HepG2 (cell line): ENCODE measurements at regions not wholly inside any gene's neighbourhood (a gene's known extent, or its start where the extent isn't known, plus 50 kb on each side); places are given as distances from the start of the nearest gene placed in this dataset.

Experiments used
- ELF1 ChIP-seq: sonication (generic); formaldehyde crosslinking; IDR thresholded peaks from 2 replicates; pipeline ENCODE4 v1.4.0; 2020; ENCODE audit warnings: missing genetic modification reagents
- KDM5B ChIP-seq: sonication (generic); formaldehyde crosslinking; IDR thresholded peaks from 2 replicates; pipeline ENCODE4 v1.4.0; 2020; ENCODE audit warnings: missing genetic modification reagents, mild to moderate bottlenecking, borderline replicate concordance
- NONO ChIP-seq, 2 experiments: fragments of 450-650 bp in 1 of 2; sonication (generic) in 1 of 2; formaldehyde crosslinking in 1 of 2; IDR thresholded peaks in 1 of 2; conservative IDR thresholded peaks in 1 of 2; 2 replicates each; pipeline versions ENCODE4 v1.6.1 to v1.8.0; 2017 to 2022; ENCODE audit warnings: mild to moderate bottlenecking in 1 of 2, missing genetic modification reagents in 1 of 2, moderate library complexity in 1 of 2
- RBFOX2 ChIP-seq: fragments of 200-400 bp; formaldehyde crosslinking; IDR thresholded peaks from 2 replicates; pipeline ENCODE4 v1.6.1; 2017; ENCODE audit warnings: low read depth, mild to moderate bottlenecking, low read length
- SIN3A ChIP-seq: IDR thresholded peaks from 2 replicates; pipeline ENCODE4 v1.6.1; 2011; ENCODE audit warnings: low read depth, mild to moderate bottlenecking, control low read depth, low read length, borderline replicate concordance
- TAF15 ChIP-seq: fragments of 200-400 bp; formaldehyde crosslinking; IDR thresholded peaks from one replicate; pipeline ENCODE4 v1.6.1; 2018; ENCODE audit warnings: mild to moderate bottlenecking, low read depth, low read length; ENCODE audit not compliant: poor library complexity, severe bottlenecking
- ZFX ChIP-seq: sonication (generic); formaldehyde crosslinking; IDR thresholded peaks from 2 replicates; pipeline ENCODE4 v1.4.0; 2020; ENCODE audit warnings: mild to moderate bottlenecking, low read depth, missing genetic modification reagents, moderate library complexity
- ZNF10 ChIP-seq: sonication (generic); formaldehyde crosslinking; IDR thresholded peaks from 2 replicates; pipeline ENCODE4 v1.4.0; 2020; ENCODE audit warnings: mild to moderate bottlenecking, low read depth, missing genetic modification reagents, borderline replicate concordance
- TF ChIP-seq, protein P1 (sequence below): sonication (generic); formaldehyde crosslinking; IDR thresholded peaks from 2 replicates; pipeline ENCODE4 v1.5.0; 2020; ENCODE audit warnings: mild to moderate bottlenecking, missing genetic modification reagents, moderate library complexity
- TF ChIP-seq, protein P2 (sequence below): IDR thresholded peaks from 2 replicates; pipeline ENCODE4 v1.6.1; 2016; ENCODE audit warnings: control low read depth

GRCh38 chr6:96723362-96723761, 113.9 kb downstream of the GPR63 start:
- TF ChIP-seq TAF15 (no peak), NONO (IDR thresholded peaks at IDR 0.05) (no peak), NONO (CRISPR knock-in tag; conservative IDR thresholded peaks at IDR 0.05) (no peak), ZNF10 (no peak), ZFX (CRISPR knock-in tag) (no peak), ELF1 (no peak), RBFOX2 (no peak), SIN3A (no peak), KDM5B (CRISPR knock-in tag) (no peak)
- TF ChIP-seq, protein P1, sequence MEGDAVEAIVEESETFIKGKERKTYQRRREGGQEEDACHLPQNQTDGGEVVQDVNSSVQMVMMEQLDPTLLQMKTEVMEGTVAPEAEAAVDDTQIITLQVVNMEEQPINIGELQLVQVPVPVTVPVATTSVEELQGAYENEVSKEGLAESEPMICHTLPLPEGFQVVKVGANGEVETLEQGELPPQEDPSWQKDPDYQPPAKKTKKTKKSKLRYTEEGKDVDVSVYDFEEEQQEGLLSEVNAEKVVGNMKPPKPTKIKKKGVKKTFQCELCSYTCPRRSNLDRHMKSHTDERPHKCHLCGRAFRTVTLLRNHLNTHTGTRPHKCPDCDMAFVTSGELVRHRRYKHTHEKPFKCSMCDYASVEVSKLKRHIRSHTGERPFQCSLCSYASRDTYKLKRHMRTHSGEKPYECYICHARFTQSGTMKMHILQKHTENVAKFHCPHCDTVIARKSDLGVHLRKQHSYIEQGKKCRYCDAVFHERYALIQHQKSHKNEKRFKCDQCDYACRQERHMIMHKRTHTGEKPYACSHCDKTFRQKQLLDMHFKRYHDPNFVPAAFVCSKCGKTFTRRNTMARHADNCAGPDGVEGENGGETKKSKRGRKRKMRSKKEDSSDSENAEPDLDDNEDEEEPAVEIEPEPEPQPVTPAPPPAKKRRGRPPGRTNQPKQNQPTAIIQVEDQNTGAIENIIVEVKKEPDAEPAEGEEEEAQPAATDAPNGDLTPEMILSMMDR = no peak
- TF ChIP-seq, protein P2, sequence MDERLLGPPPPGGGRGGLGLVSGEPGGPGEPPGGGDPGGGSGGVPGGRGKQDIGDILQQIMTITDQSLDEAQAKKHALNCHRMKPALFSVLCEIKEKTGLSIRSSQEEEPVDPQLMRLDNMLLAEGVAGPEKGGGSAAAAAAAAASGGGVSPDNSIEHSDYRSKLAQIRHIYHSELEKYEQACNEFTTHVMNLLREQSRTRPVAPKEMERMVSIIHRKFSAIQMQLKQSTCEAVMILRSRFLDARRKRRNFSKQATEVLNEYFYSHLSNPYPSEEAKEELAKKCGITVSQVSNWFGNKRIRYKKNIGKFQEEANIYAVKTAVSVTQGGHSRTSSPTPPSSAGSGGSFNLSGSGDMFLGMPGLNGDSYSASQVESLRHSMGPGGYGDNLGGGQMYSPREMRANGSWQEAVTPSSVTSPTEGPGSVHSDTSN (CRISPR knock-in tag) = no peak
